Midbrain (tissue), 1 donor: ENCODE measurements at regions not wholly inside any gene's neighbourhood (a gene's known extent, or its start where the extent isn't known, plus 50 kb on each side); places are given as distances from the start of the nearest gene placed in this dataset.

ENCODE experiments used
- DNase-seq: peaks from one replicate; lab custom pipeline; 2025; lab: John Stamatoyannopoulos, UW

GRCh38 chr2:81714817-81715216 lies 1410.3 kb upstream of the LRRTM1 start:
- no peak for DNase-seq

GRCh38 chr2:81706856-81707255 lies 1402.3 kb upstream of the LRRTM1 start:
- no peak for DNase-seq

DNA sequence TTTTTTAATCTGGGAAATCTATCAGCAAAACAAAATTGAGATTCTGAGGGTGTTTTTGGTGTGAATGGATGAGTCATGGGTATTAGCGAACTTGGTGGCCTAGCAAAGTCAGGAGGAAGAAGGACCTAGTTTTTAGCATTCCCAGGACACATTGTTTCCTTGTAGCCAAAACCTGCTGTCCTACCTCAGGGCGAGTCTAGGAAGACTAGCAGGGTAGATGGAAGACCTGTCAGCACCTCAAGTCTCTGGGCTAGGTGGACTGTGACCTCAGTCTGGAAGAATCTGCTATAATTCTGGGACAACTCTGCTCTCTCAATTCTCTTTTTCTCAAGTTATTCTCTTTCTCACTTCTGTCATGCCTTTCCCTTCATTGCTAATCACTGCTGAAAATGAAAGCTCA lies 1399.3 kb upstream of the LRRTM1 start:
- DNase-seq, result no peak

DNA sequence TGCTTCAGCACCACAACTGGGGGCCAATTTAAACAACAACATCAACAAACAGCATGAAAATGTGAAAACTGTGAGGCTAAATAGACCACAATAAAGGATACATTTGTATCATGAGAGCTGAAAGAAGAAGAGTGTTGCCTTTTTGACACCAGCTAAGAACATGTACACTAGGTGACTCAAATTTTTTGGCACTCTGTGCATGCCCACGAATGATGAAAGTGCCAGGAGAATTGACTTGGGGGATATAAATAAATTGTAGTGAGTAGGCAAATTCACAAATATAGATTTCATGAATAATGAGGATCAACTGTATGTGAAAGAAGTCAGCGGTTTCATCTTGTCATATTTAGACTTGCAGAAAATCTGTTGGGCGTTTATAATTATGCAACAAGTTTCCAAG lies 1388.0 kb upstream of the LRRTM1 start:
- DNase-seq, result no peak

DNA sequence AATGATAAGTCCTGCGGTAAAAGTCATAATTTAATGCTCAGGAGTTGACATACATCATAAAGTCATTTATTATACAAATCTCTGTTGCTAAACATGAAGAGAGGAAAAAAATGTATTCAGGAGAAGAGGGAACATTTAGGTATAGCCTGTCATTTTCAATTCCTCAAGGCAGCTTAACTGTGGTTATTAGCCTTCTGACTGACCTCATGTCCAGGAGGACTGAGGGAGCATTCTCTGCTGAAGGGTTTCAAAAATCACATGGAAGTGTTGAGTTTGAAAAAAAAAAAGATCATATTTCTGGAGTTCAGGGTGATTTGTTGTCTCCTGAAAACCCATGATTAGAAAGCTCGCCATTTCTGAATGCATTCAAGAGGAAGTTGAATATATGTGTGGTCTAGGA lies 1371.1 kb upstream of the LRRTM1 start:
- DNase-seq, result no peak

DNA sequence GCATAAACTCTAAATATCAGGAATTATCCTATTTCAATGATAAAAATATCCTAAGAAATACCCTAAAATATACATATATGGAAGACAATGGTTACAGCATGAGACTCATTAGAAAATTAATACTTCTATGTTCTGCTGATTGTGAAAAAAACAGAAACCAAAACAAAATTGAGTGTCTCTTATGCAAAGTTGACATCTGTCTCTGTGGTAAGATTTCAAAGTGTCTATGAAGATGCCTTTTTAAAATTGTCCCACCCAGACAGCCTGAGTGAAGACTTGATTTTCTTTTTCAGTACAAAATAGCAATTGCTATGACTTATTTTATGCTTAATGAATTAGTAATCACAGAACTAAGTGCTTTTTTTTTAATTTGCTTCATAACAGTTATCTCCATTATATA lies 1368.4 kb upstream of the LRRTM1 start:
- no peak for DNase-seq

- DNase-seq, result no peak
Measured at GRCh38 chr2:81672516-81672915, 1368.0 kb upstream of the LRRTM1 start.

GRCh38 chr2:81670885-81671284 lies 1366.3 kb upstream of the LRRTM1 start:
- DNase-seq, result no peak

DNA sequence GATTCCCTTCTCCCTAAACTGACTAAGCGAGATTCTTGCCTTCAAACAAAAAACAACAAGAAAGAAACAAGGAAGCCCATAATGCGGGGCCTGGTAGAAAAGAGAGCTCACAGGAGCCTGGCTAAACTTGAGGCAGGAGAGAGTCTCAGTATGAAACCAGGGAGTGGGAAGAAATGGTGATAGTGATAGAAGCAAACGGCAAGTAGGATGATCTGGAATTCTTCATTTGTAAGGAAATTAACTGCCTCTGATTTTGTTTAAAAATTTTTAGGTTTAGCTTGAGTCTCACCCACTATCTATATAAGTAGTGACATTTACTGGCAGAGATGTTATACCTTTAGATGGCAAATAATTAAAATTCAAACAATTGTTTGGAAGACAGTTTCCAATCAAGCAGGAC lies 1356.5 kb upstream of the LRRTM1 start:
- no peak for DNase-seq

GRCh38 chr2:81658227-81658626 lies 1353.7 kb upstream of the LRRTM1 start:
- no peak for DNase-seq

DNA sequence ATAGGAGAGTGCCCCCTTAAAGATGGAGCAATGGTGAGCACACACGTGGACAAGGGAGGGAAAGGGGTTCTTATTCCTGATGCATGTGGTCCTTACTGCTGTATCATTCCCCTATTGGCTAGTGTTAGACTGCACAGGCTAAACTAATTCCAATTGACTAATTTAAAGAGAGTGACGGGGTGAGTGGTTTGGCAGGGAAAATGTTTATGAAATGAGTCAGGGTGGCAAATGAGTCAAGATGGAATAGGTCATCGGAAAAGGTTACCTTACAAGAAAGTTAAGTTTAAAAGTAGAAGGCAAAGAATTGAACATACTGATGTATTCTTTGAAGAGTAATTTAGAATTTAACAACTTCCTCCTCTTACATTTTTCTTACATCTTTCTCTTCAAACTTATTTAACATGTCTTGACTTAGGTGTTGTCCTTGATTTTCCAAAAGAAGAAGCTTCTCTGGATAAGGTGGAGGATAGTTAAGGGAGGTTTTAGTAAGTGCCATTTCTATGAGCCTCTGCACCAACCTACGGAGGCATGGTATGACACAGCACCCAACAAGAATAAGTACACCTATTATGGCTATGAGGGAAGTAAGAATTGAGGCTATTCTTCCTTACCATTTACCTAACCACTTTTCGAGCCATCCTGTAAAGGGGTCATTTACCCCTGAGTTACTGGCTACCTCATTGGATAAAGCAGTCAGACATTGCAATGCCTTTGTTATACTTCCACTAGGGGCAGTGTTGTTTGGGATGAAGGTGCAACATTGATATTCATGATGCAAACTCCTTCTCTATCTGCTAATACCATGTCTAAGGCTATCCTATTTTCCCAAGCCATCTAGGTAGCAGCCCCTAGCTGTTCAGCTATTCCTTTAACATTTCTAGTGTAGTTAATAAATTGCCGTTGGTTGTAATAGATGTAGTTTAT lies 1345.8 kb upstream of the LRRTM1 start:
- DNase-seq, result no peak

DNA sequence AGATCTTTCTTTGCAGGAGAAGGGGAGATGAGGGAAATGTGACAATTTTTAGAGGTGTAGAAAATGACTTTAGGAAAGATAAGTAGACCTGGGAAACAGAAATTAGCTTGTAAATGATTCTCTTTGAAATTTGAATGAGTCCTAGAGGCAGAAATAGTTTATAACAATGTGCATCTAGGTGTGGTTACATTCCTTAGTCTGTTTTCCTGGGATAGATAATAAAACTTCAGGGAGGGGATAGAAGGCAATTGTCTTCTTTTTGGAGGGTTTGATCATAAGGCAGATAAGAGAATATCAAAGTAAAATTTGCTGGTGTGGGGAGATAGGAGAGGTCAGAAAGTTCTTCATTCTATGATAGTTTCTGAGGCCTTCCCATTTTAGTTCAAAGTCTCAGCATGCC lies 1344.3 kb upstream of the LRRTM1 start:
- no peak for DNase-seq

DNA sequence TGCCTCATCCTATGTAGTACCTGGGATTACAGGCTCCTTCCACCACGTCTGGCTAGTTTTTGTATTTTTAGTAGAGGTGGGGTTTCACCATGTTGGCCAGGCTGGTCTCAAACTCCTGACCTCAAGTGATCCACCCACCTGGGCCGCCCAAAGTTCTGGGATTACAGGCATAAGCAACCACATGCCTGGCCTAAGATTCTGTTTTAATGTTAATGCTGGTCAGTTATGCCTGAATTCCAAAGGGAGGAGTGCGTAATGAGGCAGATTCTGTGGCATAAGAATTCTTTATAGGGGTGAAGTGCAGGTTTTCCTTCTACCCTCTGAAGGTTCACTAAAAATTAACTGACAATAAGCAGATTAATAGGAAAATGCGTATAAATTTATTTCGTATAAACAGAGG lies 1343.8 kb upstream of the LRRTM1 start:
- no peak for DNase-seq

DNA sequence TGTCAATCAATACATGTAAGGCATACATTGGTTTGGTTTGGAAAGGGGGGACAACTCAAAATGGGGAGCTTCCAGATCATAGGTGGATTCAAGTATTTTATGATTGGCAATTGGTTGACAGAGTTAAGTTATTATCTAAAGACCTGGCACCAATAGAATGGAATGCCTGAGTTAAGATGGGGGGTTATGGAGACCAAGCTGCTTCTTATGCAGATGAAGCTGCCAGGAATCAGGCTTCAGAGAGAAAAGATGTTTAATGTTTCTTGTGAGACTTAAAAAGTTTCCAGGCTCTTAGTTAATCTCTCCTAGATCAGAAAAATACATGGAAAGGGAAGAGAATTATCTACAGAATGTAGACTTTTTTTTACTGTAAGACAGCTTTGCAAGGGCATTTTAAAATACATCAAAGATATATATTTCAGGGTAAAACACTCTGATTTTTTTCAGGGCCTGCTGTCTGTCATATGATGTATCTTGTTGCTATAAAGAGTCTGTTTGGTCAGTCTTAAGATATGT lies 1343.2 kb upstream of the LRRTM1 start:
- DNase-seq, result no peak

DNA sequence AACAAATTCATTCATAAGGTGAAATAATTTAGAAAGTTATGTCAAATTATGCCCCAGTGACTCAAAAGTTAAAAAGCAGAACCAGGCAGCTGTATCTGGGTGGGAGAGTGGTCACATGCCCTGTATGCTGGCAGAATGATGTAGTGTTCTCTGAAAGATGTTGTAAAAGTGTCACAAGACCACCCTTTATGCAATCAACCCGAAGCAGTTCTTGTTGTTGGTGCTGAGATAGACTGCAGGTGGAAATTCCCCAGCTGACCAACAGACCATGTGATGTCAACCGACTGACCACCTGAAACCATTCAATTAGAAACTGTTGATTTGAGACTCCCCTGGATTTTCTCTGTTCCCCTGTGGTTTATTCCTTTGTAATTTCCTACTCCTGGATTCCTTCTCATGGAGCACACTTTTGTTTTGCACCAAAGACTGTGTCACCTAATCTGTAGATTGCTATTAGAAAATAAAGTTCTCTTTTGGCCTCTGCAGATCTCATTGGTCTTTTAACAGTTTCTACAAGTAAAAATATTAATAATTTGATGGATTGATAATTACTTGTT lies 1341.3 kb upstream of the LRRTM1 start:
- DNase-seq, result no peak

DNA sequence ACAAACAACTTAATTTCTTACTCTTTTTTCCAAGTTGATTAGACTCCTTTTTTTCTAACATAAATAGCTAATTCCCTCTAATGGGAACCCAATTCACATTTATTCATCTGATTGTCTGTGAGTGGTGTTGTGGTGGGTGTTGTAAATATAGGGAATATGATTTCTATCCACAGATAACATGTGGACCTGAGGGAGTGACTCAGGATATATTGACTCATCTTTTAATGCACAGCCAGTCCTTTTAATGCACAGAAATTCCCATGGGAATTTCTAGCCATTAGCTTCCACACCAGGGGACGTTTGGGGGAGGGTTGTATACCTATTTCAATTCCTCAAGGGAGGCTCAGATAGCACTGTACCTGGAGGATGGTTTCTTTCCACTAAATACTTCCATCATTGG lies 1339.6 kb upstream of the LRRTM1 start:
- DNase-seq, result no peak

- DNase-seq, result no peak
Measured at GRCh38 chr2:81624825-81625224, 1320.3 kb upstream of the LRRTM1 start.

GRCh38 chr2:81600088-81600487 lies 1295.5 kb upstream of the LRRTM1 start:
- DNase-seq, result no peak

- no peak for DNase-seq
Measured at GRCh38 chr2:81598453-81598852, 1293.9 kb upstream of the LRRTM1 start.

- DNase-seq, result no peak
Measured at GRCh38 chr2:81589406-81589805, 1284.9 kb upstream of the LRRTM1 start.

DNA sequence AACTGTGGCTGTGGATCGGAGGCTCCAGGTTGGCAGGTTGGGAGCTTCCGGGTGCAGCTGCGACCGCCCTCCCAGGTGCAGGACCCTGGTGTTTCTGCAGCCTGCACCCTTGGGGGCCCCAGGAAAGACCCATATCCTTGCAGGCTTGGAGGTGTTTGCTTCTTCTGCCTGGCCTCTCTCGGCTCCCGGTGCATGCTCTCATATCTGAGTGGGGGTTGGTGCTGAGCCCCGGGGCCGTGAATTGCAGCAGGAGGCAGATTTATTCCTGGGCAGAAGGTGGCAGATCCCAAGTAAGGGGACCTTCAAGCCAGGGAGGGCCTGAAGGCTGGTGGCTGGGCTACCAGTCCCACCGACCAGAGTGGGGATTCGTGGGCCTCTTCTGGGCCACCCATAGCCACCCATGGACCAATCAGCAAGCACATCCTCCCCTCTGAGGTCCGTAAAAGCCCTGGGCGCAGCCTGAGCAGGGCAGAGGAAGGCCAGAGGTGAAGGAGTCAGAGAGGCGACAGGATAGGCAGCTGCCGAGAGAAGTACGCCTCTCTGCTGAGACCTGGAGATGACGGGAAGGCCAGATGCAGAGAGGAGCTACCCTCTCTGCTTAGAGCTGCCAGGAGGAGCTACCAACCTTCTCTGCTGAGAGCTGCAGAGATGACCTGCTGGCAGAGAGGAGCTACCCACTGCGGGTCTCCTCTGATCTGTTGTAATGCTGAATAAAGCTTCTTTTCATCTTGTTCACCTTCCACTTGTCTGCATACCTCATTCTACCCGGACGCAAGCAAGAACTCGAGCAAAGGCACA lies 1279.0 kb upstream of the LRRTM1 start:
- no peak for DNase-seq

- DNase-seq, result no peak
Measured at GRCh38 chr2:81576713-81577112, 1272.2 kb upstream of the LRRTM1 start.
